ACHN (cell line): ENCODE measurements at regions not wholly inside any gene's neighbourhood (a gene's known extent, or its start where the extent isn't known, plus 50 kb on each side); places are given as distances from the start of the nearest gene placed in this dataset.
"Not testable (repeated sequence)": the region's sequence is repeated elsewhere in the genome, so short reads cannot be mapped to it uniquely, and the experiment has no call there.

Experiments used
- DNase-seq: peaks from one replicate; pipeline ENCODE4 v3.0.0-alpha.2; 2015
- in situ Hi-C: cut with HindIII; loops from 2 replicates; pipeline ENCODE4 v1.10.0; 2017; ENCODE audit warnings: low sequenced_read_pairs, low pct_ligation_motif_present, low pct_unique_long_range_greater_than_20kb

GRCh38 chr11:41666951-41667653, 207.7 kb upstream of the LRRC4C start:
- in situ Hi-C loops, result no loop called here
- DNase-seq, result no peak

- in situ Hi-C loops, result no loop called here
- DNase-seq, result no peak
These were observed 215.8 kb upstream of the LRRC4C start for GRCh38 chr11:41675205-41675604.

GRCh38 chr11:41713030-41713429, 253.6 kb upstream of the LRRC4C start:
- DNase-seq, result no peak
- in situ Hi-C loops, result no loop called here

GRCh38 chr11:41714101-41714500, 254.6 kb upstream of the LRRC4C start:
- in situ Hi-C loops, result no loop called here
- DNase-seq, result no peak

GRCh38 chr11:41716862-41717261, 257.4 kb upstream of the LRRC4C start:
- in situ Hi-C loops, result no loop called here
- no peak for DNase-seq

GRCh38 chr11:41720761-41721160, 261.3 kb upstream of the LRRC4C start:
- in situ Hi-C loops, result no loop called here
- DNase-seq, result no peak

- DNase-seq, in situ Hi-C loops: not testable (repeated sequence)
These were observed 268.7 kb upstream of the LRRC4C start for GRCh38 chr11:41728161-41728560.

GRCh38 chr11:41775296-41775695, 315.8 kb upstream of the LRRC4C start:
- in situ Hi-C loops, result no loop called here

GRCh38 chr11:41779401-41779960, 320.0 kb upstream of the LRRC4C start:
- DNase-seq, result no peak
- in situ Hi-C loops, result no loop called here

More at GRCh38 chr11:41775296-41775695, 315.8 kb upstream of the LRRC4C start:
- DNase-seq, result no peak

GRCh38 chr11:41781441-41781840, 322.0 kb upstream of the LRRC4C start:
- no peak for DNase-seq
- in situ Hi-C loops, result no loop called here

- in situ Hi-C loops, result no loop called here
These were observed 325.3 kb upstream of the LRRC4C start for GRCh38 chr11:41784513-41785335.

GRCh38 chr11:41786087-41786486, 326.6 kb upstream of the LRRC4C start:
- in situ Hi-C loops, result no loop called here
- DNase-seq, result no peak

More at GRCh38 chr11:41784513-41785335, 325.3 kb upstream of the LRRC4C start:
- no peak for DNase-seq

- in situ Hi-C loops, result no loop called here
- no peak for DNase-seq
These were observed 328.7 kb upstream of the LRRC4C start for GRCh38 chr11:41788177-41788576.

- in situ Hi-C loops, result no loop called here
- no peak for DNase-seq
These were observed 329.9 kb upstream of the LRRC4C start for GRCh38 chr11:41789376-41789775.

GRCh38 chr11:41795004-41795403, 335.6 kb upstream of the LRRC4C start:
- no peak for DNase-seq
- in situ Hi-C loops, result no loop called here

- DNase-seq, result no peak
- in situ Hi-C loops, result no loop called here
These were observed 340.3 kb upstream of the LRRC4C start for GRCh38 chr11:41799754-41800153.

- DNase-seq, result no peak
- in situ Hi-C loops, result no loop called here
These were observed 344.4 kb upstream of the LRRC4C start for GRCh38 chr11:41803895-41804294.

GRCh38 chr11:41816396-41816795, 356.9 kb upstream of the LRRC4C start:
- DNase-seq, result no peak
- in situ Hi-C loops, result no loop called here

- in situ Hi-C loops, DNase-seq: not testable (repeated sequence)
These were observed 364.8 kb upstream of the LRRC4C start for GRCh38 chr11:41824287-41824686.
